HepG2 (cell line): ENCODE measurements at regions not wholly inside any gene's neighbourhood (a gene's known extent, or its start where the extent isn't known, plus 50 kb on each side); places are given as distances from the start of the nearest gene placed in this dataset.

Experiments used
- BHLHE40 ChIP-seq: IDR thresholded peaks from 2 replicates; pipeline ENCODE4 v1.6.1; 2011; ENCODE audit warnings: low read length, improper control_type of control experiment
- ELF4 ChIP-seq: sonication (generic); formaldehyde crosslinking; IDR thresholded peaks from 2 replicates; pipeline ENCODE4 v1.5.0; 2020; ENCODE audit warnings: missing genetic modification reagents, mild to moderate bottlenecking, moderate library complexity, borderline replicate concordance
- EZH2 ChIP-seq: conservative IDR thresholded peaks from 2 replicates; pipeline ENCODE4 v1.6.1; 2012; ENCODE audit warnings: mild to moderate bottlenecking, low read depth, low read length, moderate library complexity
- GZF1 ChIP-seq: sonication (generic); formaldehyde crosslinking; IDR thresholded peaks from 2 replicates; pipeline ENCODE4 v1.5.1; 2020; ENCODE audit warnings: mild to moderate bottlenecking, missing genetic modification reagents
- MAFK ChIP-seq, 2 experiments: IDR thresholded peaks in 1 of 2; conservative IDR thresholded peaks in 1 of 2; 2 replicates each; pipeline ENCODE4 v1.6.1; 2011; ENCODE audit warnings: improper control_type of control experiment in 2 of 2, low read length in 2 of 2
- SMARCC2 ChIP-seq: fragments of 450-650 bp; IDR thresholded peaks from 2 replicates; pipeline ENCODE4 v1.6.1; 2017; ENCODE audit warnings: antibody characterized with exemption, mild to moderate bottlenecking
- ZNF329 ChIP-seq: sonication (generic); formaldehyde crosslinking; IDR thresholded peaks from 2 replicates; pipeline ENCODE4 v1.9.0; 2021; ENCODE audit warnings: low read depth, mild to moderate bottlenecking, missing genetic modification reagents
- ZNF576 ChIP-seq: sonication (generic); formaldehyde crosslinking; IDR thresholded peaks from 2 replicates; pipeline ENCODE4 v1.4.0; 2020; ENCODE audit warnings: mild to moderate bottlenecking, missing genetic modification reagents
- TF ChIP-seq, protein P1 (sequence below): sonication (generic); formaldehyde crosslinking; conservative IDR thresholded peaks from 2 replicates; pipeline ENCODE4 v1.8.0; 2022; ENCODE audit warnings: missing genetic modification reagents
- TF ChIP-seq, protein P2 (sequence below): sonication (generic); formaldehyde crosslinking; IDR thresholded peaks from 2 replicates; pipeline ENCODE4 v1.5.0; 2020; ENCODE audit warnings: mild to moderate bottlenecking, missing genetic modification reagents, moderate library complexity
- TF ChIP-seq, protein P3 (sequence below), 2 experiments: sonication (generic) in 1 of 2; formaldehyde crosslinking in 1 of 2; IDR thresholded peaks; 2 replicates each; pipeline versions ENCODE4 v1.4.0 to v1.6.1; 2018 to 2020; ENCODE audit warnings: missing genetic modification reagents in 2 of 2, borderline replicate concordance in 1 of 2, low read depth in 1 of 2, mild to moderate bottlenecking in 1 of 2, missing biosample characterization in 1 of 2

- TF ChIP-seq, protein P1, sequence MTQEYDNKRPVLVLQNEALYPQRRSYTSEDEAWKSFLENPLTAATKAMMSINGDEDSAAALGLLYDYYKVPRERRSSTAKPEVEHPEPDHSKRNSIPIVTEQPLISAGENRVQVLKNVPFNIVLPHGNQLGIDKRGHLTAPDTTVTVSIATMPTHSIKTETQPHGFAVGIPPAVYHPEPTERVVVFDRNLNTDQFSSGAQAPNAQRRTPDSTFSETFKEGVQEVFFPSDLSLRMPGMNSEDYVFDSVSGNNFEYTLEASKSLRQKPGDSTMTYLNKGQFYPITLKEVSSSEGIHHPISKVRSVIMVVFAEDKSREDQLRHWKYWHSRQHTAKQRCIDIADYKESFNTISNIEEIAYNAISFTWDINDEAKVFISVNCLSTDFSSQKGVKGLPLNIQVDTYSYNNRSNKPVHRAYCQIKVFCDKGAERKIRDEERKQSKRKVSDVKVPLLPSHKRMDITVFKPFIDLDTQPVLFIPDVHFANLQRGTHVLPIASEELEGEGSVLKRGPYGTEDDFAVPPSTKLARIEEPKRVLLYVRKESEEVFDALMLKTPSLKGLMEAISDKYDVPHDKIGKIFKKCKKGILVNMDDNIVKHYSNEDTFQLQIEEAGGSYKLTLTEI (CRISPR knock-in tag) = no peak
- TF ChIP-seq, protein P2, sequence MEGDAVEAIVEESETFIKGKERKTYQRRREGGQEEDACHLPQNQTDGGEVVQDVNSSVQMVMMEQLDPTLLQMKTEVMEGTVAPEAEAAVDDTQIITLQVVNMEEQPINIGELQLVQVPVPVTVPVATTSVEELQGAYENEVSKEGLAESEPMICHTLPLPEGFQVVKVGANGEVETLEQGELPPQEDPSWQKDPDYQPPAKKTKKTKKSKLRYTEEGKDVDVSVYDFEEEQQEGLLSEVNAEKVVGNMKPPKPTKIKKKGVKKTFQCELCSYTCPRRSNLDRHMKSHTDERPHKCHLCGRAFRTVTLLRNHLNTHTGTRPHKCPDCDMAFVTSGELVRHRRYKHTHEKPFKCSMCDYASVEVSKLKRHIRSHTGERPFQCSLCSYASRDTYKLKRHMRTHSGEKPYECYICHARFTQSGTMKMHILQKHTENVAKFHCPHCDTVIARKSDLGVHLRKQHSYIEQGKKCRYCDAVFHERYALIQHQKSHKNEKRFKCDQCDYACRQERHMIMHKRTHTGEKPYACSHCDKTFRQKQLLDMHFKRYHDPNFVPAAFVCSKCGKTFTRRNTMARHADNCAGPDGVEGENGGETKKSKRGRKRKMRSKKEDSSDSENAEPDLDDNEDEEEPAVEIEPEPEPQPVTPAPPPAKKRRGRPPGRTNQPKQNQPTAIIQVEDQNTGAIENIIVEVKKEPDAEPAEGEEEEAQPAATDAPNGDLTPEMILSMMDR (CRISPR knock-in tag) = no peak
- TF ChIP-seq EZH2 (no peak), GZF1 (CRISPR knock-in tag) (no peak), MAFK (conservative IDR thresholded peaks at IDR 0.05 in 1 of 2, IDR thresholded peaks at IDR 0.05 in 1 of 2; ENCODE audit: low read length in 2 of 2) (no peak), ZNF576 (no peak), ELF4 (CRISPR knock-in tag) (no peak), SMARCC2 (no peak), BHLHE40 (no peak), ZNF329 (CRISPR knock-in tag) (no peak)
- TF ChIP-seq, protein P3, sequence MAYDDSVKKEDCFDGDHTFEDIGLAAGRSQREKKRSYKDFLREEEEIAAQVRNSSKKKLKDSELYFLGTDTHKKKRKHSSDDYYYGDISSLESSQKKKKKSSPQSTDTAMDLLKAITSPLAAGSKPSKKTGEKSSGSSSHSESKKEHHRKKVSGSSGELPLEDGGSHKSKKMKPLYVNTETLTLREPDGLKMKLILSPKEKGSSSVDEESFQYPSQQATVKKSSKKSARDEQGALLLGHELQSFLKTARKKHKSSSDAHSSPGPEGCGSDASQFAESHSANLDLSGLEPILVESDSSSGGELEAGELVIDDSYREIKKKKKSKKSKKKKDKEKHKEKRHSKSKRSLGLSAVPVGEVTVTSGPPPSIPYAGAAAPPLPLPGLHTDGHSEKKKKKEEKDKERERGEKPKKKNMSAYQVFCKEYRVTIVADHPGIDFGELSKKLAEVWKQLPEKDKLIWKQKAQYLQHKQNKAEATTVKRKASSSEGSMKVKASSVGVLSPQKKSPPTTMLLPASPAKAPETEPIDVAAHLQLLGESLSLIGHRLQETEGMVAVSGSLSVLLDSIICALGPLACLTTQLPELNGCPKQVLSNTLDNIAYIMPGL (CRISPR knock-in tag; IDR thresholded peaks at IDR 0.05; ENCODE audit: borderline replicate concordance in 1 of 2, low read depth in 1 of 2) = no peak
Observed at GRCh38 chr1:17990401-17990800, 117.2 kb upstream of the IGSF21 start.
